Small intestine (tissue), 7 donors: ENCODE measurements at regions not wholly inside any gene's neighbourhood (a gene's known extent, or its start where the extent isn't known, plus 50 kb on each side); places are given as distances from the start of the nearest gene placed in this dataset.

ENCODE experiments used
- DNase-seq, 2 donors: peaks; one replicate each; pipeline versions ENCODE4 v3.0.0 to v3.0.0-alpha.2; 2013
- FAIRE-seq: peaks from 2 replicates; lab custom pipeline; 2012; peaks lifted over from hg19 to GRCh38; lab: Jason Lieb, UNC
- H3K27ac ChIP-seq, 3 donors: one replicate each; pipeline ENCODE4 v1.5.1; 2013; ENCODE audit warnings: low read length in 2 of 3, mild to moderate bottlenecking in 2 of 3, control low read depth in 1 of 3, inconsistent platforms in 1 of 3, low read depth in 1 of 3, moderate library complexity in 1 of 3
- H3K27me3 ChIP-seq, 3 donors: one replicate each; pipeline ENCODE4 v1.6.1; 2013; ENCODE audit warnings: low read length in 3 of 3, inconsistent platforms in 1 of 3; ENCODE audit not compliant: control insufficient read depth in 3 of 3, insufficient read depth in 3 of 3
- H3K36me3 ChIP-seq, 3 donors: one replicate each; pipeline ENCODE4 v1.6.1; 2013; ENCODE audit warnings: low read length in 3 of 3, inconsistent platforms in 1 of 3, low read depth in 1 of 3, mild to moderate bottlenecking in 1 of 3, moderate library complexity in 1 of 3; ENCODE audit not compliant: control insufficient read depth in 3 of 3, insufficient read depth in 2 of 3
- H3K4me1 ChIP-seq, 3 donors: one replicate each; pipeline ENCODE4 v1.6.1; 2013; ENCODE audit warnings: low read length in 2 of 3, inconsistent platforms in 1 of 3, low read depth in 1 of 3, mild to moderate bottlenecking in 1 of 3, moderate library complexity in 1 of 3; ENCODE audit not compliant: control insufficient read depth in 3 of 3, insufficient read depth in 2 of 3
- H3K4me3 ChIP-seq, 3 donors: one replicate each; pipeline ENCODE4 v1.5.1; 2013; ENCODE audit warnings: low read length in 3 of 3, control low read depth in 1 of 3, inconsistent platforms in 1 of 3, low read depth in 1 of 3, mild to moderate bottlenecking in 1 of 3, moderate library complexity in 1 of 3
- H3K9me3 ChIP-seq, 2 donors: one replicate each; pipeline ENCODE4 v1.6.1; 2013; ENCODE audit warnings: low read depth in 1 of 2, low read length in 1 of 2; ENCODE audit not compliant: control insufficient read depth in 2 of 2, insufficient read depth in 1 of 2
- WGBS, 3 donors: extraction: QIAGEN DNeasy Blood & Tissue Kit; methylation state at CpG; one replicate each; pipeline ENCODE4 v1.1.7; 2013; 5-methylcytosine and 5-hydroxymethylcytosine counted together
- donor health status: healthy with polysubstance abuse.
- donor health status: control.
- donor health status: control.
- donor health status: Bipolar disorder and iron deficiency.
- donor health status: healthy.

DNA sequence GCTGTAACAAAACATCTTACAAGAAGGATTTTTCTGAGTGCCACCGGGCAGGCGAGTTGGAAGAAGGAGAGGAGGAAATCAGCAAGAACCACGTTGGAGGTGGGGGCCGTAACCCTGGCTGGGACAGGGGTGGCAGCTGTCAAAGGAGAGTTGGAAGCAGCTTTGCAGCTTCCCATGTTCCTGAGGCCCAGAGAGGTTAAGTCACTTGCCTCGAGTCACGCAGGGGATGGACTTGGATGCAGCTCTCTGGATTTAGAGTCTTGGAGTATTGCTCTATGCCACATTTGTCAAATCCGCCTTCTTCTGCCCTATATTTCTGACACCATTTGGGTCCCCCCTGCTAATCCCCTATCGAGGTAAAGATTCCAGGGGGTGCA, 83.0 kb upstream of the CIBAR2 start:
- WGBS, 3 donors, result 79 to 81% (median 81%) methylated on average over 8 of the region's 8 CpGs
- FAIRE-seq (no peak), DNase-seq (no peak)
- Histone ChIP-seq H3K4me3 (no peak overlapping the region), H3K4me1 (peaks cover 0 to 90% (median 3%) of the 10 kb centered on the region in 3 donors), H3K27ac (peak overlapping the region in 1 of 3 donors; percentile 98), H3K27me3 (no peaks in the 10 kb centered on the region), H3K9me3 (peaks cover 0 to 5% of the 10 kb centered on the region in 2 donors), H3K36me3 (peaks cover 0 to 64% (median 0%) of the 10 kb centered on the region in 3 donors)

DNA sequence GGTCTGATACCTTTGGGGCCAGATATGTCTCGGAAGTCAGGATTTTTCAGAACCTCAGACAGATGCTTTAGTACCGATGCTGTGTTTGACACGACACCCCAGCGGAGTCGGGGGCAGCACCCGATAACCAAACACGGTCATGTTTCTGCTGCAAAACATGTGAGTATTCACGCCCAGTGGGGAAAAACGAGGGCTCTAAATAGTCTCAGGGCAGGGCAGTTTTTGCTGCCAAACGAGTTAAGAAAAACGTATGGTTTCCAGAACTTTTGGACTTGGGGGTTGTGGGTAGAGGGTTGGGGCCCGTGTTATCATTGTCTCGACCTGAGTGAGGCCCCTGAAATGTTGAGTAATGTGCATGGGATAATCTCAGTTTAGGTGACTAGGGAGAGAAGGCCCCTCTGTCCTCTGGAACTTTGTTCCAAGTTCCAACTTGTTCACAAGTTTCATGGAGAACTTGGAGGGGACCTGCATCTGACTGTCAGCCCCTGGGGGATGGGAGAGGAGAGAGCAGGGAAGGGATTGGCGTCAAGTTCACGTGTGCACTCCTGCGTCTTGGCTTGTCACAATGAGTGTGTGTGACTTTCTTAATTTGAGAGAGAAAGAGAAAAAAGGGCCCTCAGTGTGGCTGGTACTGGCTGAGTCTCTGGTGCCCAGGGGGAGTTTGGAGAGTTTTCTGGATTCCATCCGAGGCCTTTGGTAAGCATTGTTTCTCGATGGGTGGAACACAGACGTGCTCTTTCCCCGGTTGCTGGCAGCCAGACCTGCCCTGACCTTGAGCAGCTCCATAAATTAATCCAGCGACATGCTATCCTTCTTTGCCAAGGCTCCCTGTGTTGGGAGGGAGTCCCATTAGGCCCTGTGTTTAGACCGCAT, 83.9 kb upstream of the CIBAR2 start:
- WGBS, 3 donors, result 35 to 48% (median 39%) methylated on average over 22 of the region's 22 CpGs

DNA sequence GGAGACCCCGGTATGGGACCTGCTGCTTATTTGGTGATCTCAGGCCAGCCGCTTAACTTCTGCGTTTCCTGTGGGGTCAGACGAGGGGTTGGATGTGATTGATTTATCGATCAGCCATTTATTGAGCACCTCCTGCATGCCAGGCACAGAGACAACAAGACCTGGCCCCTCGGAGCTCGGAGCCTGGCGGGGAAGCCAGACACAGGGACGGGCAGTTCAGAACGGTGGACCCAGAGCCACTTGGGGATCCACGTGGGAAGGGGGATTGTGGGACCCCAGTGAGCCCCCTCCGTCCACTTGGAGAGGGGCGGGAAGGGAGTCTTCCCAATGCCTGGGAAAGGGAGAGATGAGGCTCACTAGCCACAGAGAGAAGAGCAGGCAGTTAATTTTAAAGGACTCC, 84.7 kb upstream of the CIBAR2 start:
- Histone ChIP-seq H3K27me3 (no peaks in the 10 kb centered on the region), H3K36me3 (peaks cover 0 to 65% (median 0%) of the 10 kb centered on the region in 3 donors), H3K4me3 (peak overlapping the region in 1 of 3 donors; percentile 24), H3K4me1 (peaks cover 0 to 95% (median 3%) of the 10 kb centered on the region in 3 donors), H3K27ac (peak overlapping the region in 2 of 3 donors; percentile 32 to 98), H3K9me3 (no peaks in the 10 kb centered on the region)
- WGBS, 3 donors, result 78 to 83% (median 79%) methylated on average over 13 of the region's 13 CpGs
- DNase-seq, result no peak
- no peak for FAIRE-seq

More for the DNA sequence above, 83.9 kb upstream of the CIBAR2 start:
- Histone ChIP-seq H3K27me3 (no peaks in the 10 kb centered on the region), H3K4me1 (peaks cover 0 to 93% (median 3%) of the 10 kb centered on the region in 3 donors), H3K36me3 (peaks cover 0 to 63% (median 0%) of the 10 kb centered on the region in 3 donors), H3K4me3 (peak overlapping the region in 1 of 3 donors; percentile 24), H3K9me3 (no peaks in the 10 kb centered on the region), H3K27ac (peak overlapping the region in 2 of 3 donors; percentile 48 to 98)
- FAIRE-seq (no peak), DNase-seq (peak; percentile 65 to 93)

DNA sequence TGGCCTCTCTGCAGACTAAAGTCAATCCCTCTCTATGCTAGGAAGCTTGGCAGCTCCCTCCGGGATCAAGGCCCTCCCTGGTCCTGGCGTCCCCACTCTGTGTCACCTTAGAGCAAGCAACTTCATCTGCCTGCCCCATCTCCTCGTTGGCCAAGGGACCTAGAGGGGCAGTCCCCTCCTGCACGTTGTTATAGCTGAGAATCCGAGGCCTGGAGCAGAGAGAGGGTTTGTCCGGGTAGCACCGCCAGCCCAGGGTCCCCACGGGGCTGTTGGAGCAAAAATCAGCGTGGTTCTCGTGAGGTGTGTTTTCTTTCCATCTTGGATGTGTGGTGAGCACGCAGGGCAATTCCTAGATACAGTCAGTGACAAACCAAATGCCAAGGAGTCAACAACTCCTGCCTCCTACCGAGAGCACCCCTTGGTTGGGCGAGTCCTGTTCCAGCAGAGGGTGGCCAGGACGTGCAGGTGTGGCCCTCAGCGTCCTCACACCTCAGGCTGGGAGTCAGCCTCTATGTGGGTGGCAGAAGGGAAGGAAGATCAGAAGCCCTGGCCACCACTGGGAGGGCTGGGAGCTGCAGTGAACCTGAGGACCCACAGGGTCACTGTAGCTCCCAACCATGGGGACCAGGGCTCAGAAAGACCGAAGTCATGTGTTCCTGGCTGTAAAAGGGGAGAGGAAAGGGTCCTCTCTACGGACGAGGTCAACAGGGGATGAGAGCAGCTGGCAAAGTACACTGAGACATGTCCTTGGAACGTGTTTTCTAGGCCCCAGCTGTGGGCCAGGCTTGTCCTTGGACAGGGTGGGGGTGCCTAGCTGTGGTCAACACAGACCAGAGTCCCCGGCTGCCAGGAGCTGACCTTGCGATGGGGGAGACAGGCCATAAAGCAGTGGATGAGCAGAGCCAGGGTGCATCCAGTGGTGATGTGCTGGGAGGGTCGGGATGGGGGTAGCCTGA, 85.6 kb upstream of the CIBAR2 start:
- H3K4me1 ChIP-seq, result peaks cover 0 to 95% (median 3%) of the 10 kb centered on the region in 3 donors

DNA sequence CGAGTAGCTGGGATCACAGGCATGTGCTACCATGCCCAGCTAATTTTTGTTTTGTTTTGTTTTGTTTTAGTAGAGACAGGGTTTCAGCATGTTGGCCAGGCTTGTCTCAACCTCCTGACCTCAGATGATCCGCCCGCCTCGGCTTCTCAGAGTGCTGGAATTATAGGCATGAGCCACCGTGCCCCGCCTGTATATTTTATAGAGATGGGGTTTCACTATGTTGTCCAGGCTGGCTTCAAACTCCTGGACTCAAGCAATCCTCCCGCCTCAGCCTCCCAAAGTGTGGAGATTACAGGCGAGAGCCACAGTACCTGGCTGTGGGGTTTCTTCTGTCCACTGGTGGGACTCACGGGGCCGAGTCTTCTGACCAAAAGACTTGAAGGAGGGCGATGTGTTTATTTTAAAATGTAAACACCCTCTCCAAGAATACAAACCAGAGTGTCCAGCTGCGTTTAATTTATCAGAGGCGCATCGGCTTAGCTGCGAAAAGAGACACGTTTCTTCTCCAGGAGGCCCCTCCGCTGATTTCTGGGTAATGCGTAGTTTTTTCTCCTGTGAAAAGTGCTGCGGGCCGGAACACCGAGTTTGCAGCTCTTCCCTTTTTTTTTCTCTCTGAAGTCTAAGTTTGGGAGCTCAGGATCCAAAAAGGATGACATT, 86.9 kb upstream of the CIBAR2 start:
- FAIRE-seq, result no peak
- no peak overlapping the region for H3K4me3 ChIP-seq
- WGBS, 3 donors, result 69 to 83% (median 78%) methylated on average over 21 of the region's 21 CpGs

More for the DNA sequence above, 85.6 kb upstream of the CIBAR2 start:
- WGBS, 3 donors, result 74 to 87% (median 81%) methylated on average over 22 of the region's 22 CpGs
- Histone ChIP-seq H3K27me3 (no peaks in the 10 kb centered on the region), H3K27ac (peak overlapping the region in 2 of 3 donors; percentile 11 to 98), H3K9me3 (no peaks in the 10 kb centered on the region), H3K36me3 (peaks cover 0 to 65% (median 0%) of the 10 kb centered on the region in 3 donors), H3K4me3 (no peak overlapping the region)
- DNase-seq (peak in 1 of 2 donors; percentile 52), FAIRE-seq (no peak)

DNA sequence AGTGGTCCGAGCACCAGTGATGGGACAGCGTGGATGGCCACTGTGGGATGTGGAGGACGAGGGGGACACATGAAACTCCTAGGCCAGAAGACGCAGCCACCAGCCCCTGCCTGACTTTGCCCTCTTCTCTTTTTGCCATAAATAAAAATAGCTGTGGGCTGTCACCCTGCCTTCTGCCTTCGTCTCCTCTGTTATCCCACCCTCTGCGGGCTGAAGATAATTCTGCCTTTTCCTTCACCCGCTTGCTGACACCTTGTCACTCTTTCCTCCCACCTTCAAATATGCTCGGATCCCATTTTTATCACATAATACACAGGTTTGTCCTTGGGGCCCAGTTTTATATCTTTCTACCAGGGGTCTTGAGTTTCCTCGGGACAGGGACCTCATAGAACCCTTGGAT, 87.6 kb upstream of the CIBAR2 start:
- Histone ChIP-seq H3K4me1 (peaks cover 0 to 97% (median 3%) of the 10 kb centered on the region in 3 donors), H3K36me3 (peaks cover 0 to 66% (median 0%) of the 10 kb centered on the region in 3 donors), H3K9me3 (peaks cover 0 to 5% of the 10 kb centered on the region in 2 donors), H3K27me3 (no peaks in the 10 kb centered on the region), H3K27ac (peak overlapping the region; percentile 2 to 89 (median 17)), H3K4me3 (no peak overlapping the region)
- DNase-seq, result no peak
- WGBS, 3 donors, result 73 to 89% (median 79%) methylated on average over 8 to 9 of the region's 9 CpGs
- FAIRE-seq, result no peak

More for the DNA sequence above, 86.9 kb upstream of the CIBAR2 start:
- Histone ChIP-seq H3K4me1 (peaks cover 0 to 97% (median 3%) of the 10 kb centered on the region in 3 donors), H3K27me3 (no peaks in the 10 kb centered on the region), H3K36me3 (peaks cover 0 to 66% (median 0%) of the 10 kb centered on the region in 3 donors), H3K9me3 (no peaks in the 10 kb centered on the region), H3K27ac (peak overlapping the region in 2 of 3 donors; percentile 22 to 89)
- peak in 1 of 2 donors; percentile 22 for DNase-seq

DNA sequence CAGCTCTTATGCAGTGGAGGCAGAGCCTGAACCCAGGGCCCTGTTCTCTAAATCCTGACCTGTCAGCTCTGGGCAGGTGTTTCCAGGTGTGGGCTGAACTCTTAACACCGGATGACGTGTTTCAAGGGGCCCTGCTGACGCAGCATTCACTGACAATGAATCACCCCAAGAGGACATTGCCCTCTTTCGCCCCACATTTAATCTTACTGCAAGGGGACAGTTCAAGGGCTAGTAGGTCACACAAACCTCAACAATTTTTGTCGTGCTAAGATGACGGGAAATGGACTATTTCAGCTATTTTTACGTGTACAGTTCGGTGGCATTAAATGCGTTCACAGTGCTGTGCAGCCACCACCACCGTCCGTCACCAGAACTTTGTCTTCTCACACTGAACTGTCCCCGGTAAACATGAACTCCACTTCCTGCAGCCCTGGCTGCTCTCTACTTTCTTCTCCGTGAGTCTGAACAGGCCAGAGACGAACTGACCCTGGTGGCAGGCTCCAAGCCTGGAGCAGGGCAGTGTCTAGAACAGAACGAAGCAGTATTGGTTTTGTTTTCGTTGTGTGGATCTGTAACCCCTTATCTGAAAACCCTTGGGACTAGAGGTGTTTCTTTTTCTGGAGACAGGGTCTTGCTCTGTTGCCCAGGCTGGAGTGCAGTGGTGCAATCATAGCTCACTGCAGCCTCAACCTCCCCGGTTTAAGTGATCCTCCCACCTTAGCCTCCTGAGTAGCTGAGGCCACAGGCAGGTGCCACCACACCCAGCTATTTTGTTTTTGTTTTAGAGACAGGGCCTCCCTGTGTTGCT, 88.4 kb upstream of the CIBAR2 start:
- 19 to 57% (median 27%) methylated on average over 17 of the region's 17 CpGs for WGBS, 3 donors

More for the DNA sequence above, 88.4 kb upstream of the CIBAR2 start:
- FAIRE-seq (no peak), DNase-seq (peak; percentile 95)
- H3K4me3 ChIP-seq, result no peak overlapping the region
- peaks cover 0 to 5% of the 10 kb centered on the region in 2 donors for H3K9me3 ChIP-seq
- peaks cover 0 to 94% (median 3%) of the 10 kb centered on the region in 3 donors for H3K4me1 ChIP-seq
- H3K36me3 ChIP-seq, result peaks cover 0 to 59% (median 0%) of the 10 kb centered on the region in 3 donors
- H3K27me3 ChIP-seq, result no peaks in the 10 kb centered on the region
- H3K27ac ChIP-seq, result peak overlapping the region; percentile 71 to 89 (median 79)
